ENCODE measurements at regions not wholly inside any gene's neighbourhood (a gene's known extent, or its start where the extent isn't known, plus 50 kb on each side); places are given as distances from the start of the nearest gene placed in this dataset.
"Not testable (repeated sequence)": the region's sequence is repeated elsewhere in the genome, so short reads cannot be mapped to it uniquely, and the experiment has no call there.

DNA sequence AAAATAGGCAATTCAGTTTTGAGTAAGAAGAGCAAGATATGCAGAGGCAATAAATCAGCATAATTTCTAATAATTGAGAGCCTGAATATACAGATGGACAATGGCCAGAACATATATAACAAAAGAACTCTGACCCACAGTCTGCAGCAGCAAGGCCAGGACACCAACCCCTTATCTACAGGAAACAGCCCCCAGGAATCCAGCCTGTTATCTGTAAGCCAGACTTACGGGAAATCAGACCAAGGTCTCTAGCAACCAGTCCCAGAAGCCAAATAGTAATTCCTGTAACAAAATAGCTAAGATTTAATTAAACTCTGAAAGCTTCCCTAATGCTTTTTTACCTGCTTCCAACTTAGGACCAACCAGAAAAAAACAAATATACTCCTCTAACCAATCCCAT is 434.5 kb upstream of the GYPC start:
- DNase-seq (ENCODE audit: low read depth in 2 of 2) = no peak

DNA sequence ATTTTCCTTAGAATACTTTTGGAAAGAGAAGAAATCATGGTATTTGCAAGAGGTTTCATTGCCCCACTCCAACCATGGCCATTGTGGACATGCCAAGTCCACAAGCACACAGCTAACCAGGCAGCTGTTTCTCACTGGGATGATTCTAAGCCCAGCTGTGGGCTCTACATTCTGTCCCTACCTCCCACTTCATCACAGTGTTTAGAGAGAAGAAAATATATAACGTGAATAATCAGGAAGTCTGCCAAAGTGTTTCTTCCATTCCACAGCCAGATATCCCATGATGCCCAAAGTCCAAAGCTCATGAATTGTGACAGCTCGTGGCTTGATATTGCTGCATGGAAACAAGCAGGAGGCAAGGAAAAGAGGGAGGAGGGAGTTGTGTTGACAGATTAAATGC is 433.7 kb upstream of the GYPC start:
- DNase-seq (ENCODE audit: low read depth in 2 of 2) = no peak

DNA sequence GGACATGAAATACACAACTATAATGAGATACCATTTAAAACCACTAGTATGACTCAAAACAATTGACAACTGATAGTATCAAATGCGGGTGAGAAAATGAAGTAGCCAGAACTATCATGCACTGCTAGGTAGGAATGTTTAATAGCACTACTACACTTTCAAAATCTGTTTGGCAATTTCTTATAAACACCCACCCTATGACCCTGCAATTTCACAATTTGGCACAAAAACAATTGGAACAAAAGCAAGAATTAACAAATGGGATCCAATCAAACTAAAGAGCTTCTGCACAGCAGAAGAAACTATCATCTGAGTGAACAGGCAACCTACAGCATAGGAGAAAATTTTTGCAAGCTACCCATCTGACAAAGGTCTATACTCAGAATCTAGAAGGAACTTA is 431.2 kb upstream of the GYPC start:
- DNase-seq (ENCODE audit: low read depth in 2 of 2) = no peak

DNA sequence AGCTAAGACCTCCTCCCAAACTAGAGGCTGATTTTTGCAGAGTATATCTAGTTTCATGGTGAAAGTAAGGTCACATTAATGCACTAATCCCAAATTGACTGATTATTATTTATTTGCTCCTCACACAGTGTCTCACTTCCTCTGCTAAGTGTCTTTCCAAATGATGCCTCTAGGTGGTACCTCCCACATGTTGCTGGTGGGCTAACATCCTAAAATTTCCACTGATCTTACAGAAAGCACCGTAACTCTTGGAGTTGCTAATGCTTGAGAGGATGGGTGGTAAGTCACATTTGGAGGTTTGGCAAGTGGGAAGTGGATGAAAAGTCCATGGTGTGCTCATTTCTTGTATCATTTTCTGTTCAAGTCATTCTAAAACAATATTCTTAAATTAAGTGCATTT is 428.7 kb upstream of the GYPC start:
- DNase-seq (ENCODE audit: low read depth in 2 of 2) = no peak

DNA sequence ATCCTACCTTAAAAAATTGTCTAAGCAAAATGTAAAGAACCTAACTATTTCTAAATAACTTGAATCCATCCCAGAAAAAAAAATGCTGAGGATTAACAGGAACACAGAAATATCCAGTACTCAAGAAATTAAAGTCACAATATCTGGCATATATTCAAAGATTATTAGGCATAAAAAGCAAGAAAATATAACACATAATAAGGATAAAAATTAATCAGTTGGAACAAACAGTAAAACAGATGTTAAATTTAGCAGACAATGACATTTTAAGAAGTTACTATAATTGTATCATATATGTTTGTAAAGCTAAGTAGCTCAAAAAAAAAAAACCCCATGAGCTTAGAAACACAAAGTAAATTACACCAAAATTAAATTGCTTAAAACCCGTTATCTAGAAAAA is 427.4 kb upstream of the GYPC start:
- DNase-seq (ENCODE audit: low read depth in 2 of 2) = no peak

DNA sequence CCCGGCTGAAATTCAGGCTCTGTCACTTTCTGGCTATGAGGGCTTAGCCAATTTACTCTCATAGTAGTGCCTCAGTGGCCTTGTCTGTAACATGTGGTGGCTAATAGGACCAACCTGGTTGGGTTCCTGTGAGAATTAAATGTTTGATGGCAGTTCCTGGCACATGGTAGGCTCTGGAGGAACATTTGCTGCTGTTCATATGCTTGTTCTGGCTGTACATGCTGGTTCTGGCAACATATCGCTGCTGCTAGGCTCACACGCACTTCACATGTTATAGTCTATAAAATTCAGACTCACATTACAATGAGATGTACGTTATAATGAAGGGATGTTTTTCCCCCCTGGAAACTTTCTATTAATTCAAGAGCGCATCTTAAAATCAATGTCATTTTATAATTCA is 417.7 kb upstream of the GYPC start:
- no peak for DNase-seq (ENCODE audit: low read depth in 2 of 2)

DNA sequence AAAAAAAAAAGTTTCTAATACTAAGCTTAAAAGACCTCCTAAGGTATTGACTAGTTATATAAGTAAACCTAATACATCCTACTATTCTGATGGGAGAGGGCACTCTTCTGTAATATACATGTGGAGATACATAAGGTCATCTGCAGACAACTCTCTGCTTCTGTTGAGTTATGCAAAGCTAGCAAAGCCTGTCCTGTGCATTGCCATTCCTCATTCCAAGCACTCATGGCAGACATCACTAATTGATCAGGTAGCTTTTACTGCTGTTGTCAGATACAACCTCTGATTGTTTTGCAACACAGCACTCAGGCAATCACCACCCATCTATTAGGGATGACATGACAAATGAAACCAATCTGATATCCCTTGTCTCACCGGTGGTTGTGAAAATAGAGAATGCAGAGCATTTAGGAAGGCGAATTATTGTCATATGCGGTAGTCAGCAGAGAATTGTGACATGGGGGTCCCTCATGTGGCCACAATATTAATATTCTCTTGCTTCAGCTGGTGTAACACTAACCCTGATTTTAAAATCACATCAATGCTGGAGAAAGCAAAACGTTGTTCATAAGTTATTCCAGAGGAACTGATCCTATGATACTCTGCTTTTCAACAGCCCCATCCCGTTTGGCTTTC is 416.5 kb upstream of the GYPC start:
- no peak for DNase-seq (ENCODE audit: low read depth in 2 of 2)

DNA sequence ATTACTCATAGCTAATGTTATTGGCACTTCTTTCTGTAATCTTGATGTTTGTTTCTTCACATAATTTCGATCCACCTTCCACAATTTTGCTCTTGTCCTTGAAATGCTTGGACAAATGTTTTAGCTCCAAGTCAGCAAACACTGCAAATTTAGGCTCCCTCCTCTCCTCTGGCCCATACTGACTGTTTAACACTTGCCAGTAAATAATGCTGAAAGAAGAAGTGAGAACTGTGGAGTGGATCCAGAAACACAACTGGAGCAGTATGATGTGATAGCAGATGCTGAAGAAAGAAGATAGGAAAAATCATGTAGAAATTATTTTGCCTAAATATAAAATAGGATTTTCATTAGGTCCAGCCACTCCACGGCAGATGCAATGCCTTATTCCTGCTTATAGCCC is 415.0 kb upstream of the GYPC start:
- DNase-seq (ENCODE audit: low read depth in 2 of 2) = no peak

DNA sequence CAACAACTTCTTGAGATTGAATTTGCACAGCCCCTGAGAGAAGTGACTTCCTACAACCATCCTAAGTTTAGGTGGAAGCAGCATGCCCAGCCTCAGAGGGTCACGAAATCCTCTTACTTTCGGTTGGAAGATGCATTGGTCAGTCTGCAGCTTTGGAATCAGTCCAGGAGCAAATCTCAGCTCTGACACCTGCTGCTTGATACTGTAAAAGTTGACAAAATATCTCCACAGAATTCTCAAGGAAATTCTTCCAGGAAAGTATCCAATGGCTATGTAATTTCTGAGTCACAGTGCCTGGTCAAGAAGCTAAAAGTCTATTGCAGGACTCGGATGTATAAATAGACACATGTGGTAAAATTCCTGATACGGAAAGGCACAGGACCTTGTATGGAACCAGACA is 414.5 kb upstream of the GYPC start:
- DNase-seq (ENCODE audit: low read depth in 2 of 2) = no peak

DNA sequence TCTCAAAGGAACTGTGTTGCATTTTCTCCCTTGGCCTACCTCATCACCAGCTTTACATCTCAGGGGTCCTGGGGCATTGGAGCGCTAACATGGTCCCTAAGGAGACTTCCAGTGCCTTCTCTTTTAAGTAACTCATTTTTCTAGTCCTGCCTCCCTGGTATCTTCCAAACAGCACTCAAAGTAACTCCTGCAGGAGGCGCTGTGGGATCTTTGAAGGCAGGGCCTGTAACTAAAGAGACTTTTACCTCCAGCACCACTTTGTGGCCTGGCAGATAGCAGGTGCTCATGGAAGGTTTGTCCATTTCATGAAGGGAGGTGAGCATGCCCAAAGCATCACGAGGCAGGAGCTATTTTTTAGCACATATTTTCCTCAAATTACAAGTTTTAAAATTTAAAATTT is 411.0 kb upstream of the GYPC start:
- DNase-seq (ENCODE audit: low read depth in 2 of 2) = peak; percentile 11 to 45

DNA sequence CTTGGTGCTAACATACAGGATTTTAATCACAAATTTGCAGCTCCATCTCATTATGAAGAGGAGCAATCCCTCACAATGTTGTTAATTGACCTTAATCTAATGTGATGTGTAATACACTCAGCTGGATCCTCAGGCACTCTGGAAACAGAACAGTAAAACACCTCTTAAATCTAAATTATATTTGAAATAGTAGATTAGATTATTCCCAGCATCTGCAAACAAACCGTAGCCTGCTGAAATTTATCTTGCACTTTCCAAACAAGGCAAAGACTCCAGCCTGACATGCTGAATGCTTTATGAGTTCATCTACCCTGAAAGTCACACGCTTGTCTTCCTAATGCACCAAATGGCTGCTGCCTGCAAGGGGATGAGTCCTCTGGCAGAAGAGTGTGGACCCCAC is 402.3 kb upstream of the GYPC start:
- DNase-seq (ENCODE audit: low read depth in 2 of 2) = no peak

DNA sequence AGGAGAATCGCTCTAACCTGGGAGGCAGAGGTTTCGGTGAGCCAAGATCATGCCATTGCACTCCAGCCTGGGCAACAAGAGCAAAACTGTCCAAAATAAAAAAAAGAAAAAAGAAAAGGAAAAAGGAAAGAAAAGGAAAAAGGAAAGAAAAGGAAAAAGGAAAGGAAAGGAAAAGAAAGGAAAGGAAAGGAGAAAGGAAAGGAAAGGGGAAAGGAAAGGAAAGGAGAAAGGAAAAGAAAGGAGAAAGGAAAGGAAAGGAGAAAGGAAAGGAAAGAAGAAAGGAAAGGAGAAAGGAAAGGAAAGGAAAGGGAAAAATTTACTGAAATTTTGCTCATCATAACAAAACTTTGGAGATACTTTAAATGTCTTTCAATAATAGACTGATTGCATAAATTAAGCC is 391.3 kb upstream of the GYPC start:
- no peak for DNase-seq (ENCODE audit: low read depth in 2 of 2)

DNA sequence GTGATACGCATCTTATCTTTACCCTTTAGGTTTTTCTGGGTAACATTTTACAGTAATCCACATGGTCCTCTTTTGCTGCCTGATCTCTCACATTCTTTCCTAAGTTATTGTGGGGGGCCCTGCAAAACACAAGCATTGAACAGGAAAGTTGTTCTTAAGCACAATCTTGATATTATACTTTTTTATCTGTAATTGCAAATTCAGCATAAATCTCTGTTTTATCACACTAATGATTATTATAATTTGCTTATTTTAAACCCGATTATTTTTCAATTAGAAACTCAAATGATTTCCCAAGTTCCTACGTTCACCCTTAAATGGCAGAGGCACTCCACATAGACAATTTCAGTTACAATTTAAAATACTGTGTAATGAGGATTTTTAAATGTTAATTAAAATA is 386.0 kb upstream of the GYPC start:
- DNase-seq (ENCODE audit: low read depth in 2 of 2) = no peak

DNA sequence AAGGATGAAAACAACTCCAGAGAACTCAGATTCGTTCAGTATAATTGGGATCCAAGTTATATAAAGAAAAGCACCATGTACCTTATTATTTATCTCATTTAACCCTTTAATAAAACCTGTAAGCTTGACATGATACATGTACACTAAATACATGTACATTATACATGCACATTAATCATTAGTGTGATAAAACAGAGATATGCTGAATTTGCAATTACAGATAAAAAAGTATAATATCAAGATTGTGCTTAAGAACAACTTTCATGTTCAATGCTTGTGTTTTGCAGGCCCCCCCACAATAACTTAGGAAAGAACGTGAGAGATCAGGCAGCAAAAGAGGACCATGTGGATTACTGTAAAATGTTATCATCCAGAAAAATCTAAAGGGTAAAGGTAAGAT is 385.4 kb upstream of the GYPC start:
- DNase-seq (ENCODE audit: low read depth in 2 of 2) = no peak

DNA sequence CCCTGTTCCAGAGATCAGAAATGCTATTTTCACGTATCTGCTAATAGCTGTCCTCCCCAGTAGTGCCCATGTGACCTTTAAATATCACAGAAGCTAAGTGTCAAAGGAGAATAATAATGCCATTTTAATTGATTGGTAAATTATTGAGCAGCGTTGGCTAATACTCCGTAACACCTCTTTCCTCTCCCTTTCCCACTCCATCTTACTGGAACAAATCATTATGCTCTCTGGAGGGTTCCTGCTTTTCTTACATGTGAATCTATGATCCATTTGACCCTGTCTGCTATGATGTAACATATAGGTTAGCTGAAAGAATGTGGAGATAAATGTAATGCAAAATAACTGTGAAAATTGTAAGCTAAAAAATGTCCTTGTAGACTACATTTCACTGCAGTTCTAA is 383.6 kb upstream of the GYPC start:
- DNase-seq (ENCODE audit: low read depth in 2 of 2) = no peak

DNA sequence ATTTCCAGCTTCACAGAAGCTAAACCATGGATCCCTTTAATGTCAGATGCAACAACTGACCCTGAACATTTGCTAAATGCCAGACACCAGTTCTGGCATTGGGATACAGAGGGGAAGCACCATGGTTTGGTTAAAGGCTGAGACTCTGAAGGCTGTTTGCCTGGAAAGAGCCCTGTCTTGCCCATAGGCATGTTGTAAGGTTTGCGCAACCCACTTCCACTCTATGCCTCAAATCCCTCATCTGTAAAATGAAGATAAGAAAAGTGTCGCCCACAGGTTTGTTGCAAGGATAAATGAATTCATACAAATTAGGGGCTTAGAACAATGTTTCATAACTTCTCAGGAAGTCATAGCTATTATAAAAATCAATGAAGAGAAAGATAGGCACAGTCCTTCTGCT is 380.9 kb upstream of the GYPC start:
- DNase-seq (ENCODE audit: low read depth in 2 of 2) = no peak

DNA sequence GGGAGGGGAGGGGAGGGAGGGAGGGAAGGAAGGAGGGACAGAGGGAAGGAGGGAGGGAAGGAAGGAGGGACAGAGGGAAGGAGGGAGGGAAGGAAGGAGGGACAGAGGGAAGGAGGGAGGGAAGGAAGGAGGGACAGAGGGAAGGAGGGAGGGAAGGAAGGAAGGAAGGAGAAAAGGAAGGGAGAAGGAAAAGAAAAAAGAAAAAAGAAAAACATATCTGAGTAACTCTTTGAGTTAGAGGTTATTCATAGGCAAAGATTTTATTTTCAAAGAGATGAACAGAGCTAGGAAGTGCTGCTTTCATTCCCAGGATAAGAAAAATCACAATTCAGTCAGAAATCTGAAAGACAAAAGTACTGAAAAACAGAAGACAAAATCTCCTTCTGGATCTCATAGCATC is 379.7 kb upstream of the GYPC start:
- not testable (repeated sequence) for DNase-seq (ENCODE audit: low read depth in 2 of 2)

DNA sequence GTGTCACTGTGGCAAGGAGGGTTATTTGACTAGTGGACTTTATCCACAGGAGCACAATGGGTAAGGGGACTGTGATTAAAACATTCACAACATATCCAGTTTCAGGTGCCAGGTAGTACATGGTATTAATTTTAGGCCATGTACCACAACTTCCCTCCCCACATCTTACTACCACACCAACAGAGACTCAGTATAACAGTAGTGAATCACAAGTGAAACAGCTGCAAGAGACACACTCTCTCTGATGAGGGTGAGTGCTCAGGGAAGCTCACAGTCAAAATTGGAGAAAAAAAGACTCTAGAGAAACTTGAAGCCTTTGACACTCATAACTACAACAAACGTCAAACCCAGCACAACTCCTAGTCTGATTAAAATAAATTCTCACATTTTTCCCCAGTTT is 367.6 kb upstream of the GYPC start:
- no peak for DNase-seq (ENCODE audit: low read depth in 2 of 2)

DNA sequence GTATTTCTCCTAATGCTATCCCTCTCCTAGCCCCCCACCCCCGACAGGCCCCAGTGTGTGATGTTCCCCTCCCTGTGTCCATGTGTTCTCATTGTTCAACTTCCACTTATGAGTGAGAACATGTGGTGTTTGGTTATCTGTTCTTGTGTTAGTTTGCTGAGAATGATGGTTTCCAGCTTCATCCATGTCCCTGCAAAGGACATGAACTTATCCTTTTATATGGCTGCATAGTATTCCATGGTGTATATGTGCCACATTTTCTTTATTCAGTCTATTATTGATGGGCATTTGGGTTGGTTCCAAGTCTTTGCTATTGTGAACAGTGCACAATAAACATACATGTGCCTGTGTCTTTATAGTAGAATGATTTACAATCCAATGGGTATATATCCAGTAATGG is 362.0 kb upstream of the GYPC start:
- not testable (repeated sequence) for DNase-seq (ENCODE audit: low read depth in 2 of 2)

DNA sequence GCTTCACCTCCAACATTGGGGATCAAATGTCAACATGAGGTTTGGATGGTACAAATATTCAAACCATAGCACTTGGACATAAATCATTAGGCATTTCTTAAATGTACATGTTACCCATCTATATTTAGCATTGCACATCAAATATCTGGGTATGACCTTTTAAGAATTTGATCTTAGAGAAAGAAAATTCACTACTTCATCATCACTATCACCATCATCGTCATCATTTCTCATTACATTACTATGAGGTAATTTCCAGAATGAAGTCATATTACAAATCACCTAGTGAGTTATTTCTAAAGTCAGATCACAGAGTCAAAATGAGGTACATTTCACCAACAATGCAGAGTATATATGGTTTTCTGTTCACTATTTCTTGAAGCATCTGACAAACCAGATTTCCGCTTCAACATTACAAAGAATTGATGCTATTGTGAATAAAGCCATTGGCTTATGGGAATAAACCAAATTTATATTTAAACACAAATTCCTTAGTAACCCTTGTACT is 356.4 kb upstream of the GYPC start:
- DNase-seq (ENCODE audit: low read depth in 2 of 2) = no peak

DNA sequence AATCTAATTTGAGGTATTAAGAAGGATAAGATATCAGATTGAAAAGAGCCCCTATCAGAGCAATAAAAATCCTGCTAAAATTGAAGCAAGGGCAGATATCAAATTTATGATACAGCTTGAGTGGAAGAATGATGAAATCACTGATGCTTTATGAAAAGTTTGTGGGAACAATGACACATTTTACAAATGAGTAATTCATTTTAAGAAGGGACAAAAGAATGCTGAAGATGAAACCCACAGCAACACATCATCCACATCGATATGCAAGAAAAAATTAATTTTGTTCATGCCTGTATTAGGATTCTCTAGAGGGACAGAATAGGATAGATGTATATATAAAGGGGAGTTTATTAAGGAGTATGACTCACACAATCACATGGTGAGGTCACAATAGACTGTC is 355.6 kb upstream of the GYPC start:
- DNase-seq (ENCODE audit: low read depth in 2 of 2) = no peak

DNA sequence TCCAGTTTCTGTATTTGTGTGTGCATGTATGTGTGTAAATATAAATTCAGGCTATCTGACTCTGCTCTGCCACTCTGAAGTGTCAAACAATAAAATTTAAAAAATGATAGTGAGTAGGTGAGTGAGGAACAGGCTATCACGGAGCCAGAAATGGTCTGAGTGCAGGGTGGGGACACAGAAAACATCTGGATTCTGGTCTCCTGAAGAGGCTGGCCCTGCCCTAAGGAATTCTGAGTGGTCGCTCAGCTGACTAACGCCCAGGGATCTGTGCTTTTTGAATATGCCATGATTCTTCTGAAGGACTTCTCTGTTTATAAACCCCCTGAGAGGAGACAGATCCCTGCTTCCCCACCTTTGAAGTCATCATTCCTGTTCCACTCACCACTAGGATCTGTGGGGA is 353.9 kb upstream of the GYPC start:
- no peak for DNase-seq (ENCODE audit: low read depth in 2 of 2)

DNA sequence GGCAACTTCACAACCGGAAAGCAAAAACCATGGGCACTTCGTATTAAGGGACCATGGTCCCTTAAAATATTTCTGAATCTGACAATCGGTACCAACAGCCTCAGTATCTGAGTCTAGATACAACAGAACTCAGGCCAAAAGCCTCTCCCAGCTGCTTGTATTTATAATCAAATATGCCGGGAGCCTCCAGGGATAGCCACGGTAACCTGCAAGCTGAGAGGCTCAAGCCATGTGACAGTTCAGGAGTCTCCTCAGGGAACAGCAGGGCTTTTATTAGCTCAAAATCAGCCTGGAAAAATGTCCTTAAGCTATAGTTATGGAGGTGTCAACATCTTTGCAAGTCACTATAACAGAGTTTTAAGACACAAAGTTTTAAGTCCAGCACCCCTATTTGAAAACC is 352.8 kb upstream of the GYPC start:
- no peak for DNase-seq (ENCODE audit: low read depth in 2 of 2)

DNA sequence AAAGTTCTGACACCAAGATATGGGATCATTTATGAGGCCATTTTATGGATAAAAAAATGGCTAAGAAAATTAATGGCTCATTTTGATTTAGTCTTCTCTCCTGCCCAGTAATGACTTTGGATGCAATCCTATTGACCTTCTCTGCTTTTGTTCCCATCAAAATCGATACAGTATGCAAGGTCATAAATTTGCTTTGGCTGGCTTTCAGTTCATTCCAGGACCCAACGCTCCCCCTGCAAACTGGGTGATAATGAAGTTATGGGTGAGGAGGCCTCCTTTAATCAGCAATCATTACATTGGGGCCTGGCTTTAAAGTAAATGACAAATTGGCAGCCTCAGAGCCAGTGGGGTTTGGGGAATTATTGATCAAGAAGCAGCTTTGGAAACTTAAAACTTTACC is 351.8 kb upstream of the GYPC start:
- DNase-seq (ENCODE audit: low read depth in 2 of 2) = no peak

DNA sequence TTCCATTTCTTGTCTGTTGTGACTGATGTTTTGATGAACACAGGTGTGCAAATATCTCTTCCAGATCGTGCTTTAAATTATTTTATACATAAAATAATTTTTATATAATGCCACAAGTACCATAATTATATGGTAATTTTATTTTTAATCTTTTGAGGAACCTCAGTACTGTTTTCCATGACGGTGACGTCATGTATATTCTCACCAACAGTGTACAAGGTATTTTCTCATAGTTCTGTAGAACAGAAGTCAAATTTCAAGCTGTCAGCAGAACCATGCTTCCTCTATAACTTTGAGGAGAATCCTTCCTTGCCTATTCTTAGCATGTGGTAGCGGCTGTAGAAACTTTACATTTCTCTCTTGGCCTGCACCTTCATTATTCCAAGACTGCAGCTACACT is 349.4 kb upstream of the GYPC start:
- no peak for DNase-seq (ENCODE audit: low read depth in 2 of 2)
